ENCODE measurements at regions not wholly inside any gene's neighbourhood (a gene's known extent, or its start where the extent isn't known, plus 50 kb on each side); places are given as distances from the start of the nearest gene placed in this dataset.

DNA sequence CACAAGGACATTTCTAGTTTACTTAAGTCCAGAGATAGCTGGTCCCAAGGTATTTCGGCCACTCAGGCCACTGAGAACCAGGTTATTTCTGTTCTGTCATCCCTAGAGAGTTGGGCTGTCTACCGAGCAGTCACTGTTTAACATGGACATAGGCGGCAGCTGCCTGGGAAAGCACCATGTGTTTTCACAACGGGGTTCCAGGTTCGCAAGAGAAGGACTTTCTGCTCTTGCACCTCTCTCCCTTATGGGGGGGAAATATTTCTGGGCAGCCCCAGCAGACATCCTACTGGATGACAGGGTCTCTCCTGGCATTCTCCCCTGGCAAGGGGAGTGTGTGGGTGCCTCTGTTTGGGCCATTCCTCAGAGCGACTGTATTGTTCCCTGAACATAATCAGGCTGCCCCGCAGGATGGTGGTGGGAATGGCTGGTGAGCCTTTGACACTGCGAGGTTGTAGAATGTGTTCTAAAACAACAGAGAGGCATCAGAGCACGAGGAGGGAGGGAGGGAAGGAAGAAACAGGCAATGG is 64.4 kb upstream of the DUSP22 start:
- H3K79me1 ChIP-seq (ENCODE audit: insufficient read depth, low read depth, low read length, poor library complexity, severe bottlenecking) = no peaks in the 10 kb centered on the region
- no peaks in the 10 kb centered on the region for H4K20me1 ChIP-seq (ENCODE audit: control insufficient read depth, insufficient read depth, insufficient read length)
- H3K14ac ChIP-seq (ENCODE audit: insufficient read depth, low read length) = no peak overlapping the region
- no peak overlapping the region for H2AFZ ChIP-seq (ENCODE audit: low read length)
- Mint-ChIP-seq H3K9me3 (peaks cover 5% of the 10 kb centered on the region in 2 experiments; a peak in 4 of 5 replicates), H3K36me3 (ENCODE audit: insufficient read depth in 1 of 3, low read depth in 3 of 3) (no peaks in the 10 kb centered on the region), H3K4me1 (peaks cover 8 to 10% of the 10 kb centered on the region in 2 experiments), H3K27me3 (ENCODE audit: low read depth) (peaks cover 4% of the 10 kb centered on the region), H3K4me3 (no peak overlapping the region), H3K27ac (no peak overlapping the region)
- no peak overlapping the region for H2BK12ac ChIP-seq (ENCODE audit: insufficient read length, low read depth, low read length)
- H2BK120ac ChIP-seq (ENCODE audit: low read depth, low read length, poor library complexity, severe bottlenecking) = no peak overlapping the region
- H3K4me1 ChIP-seq (ENCODE audit: insufficient read depth, low read length) = no peaks in the 10 kb centered on the region
- H3K18ac ChIP-seq (ENCODE audit: insufficient read length, low read depth, low read length) = no peak overlapping the region
- no peak overlapping the region for H4K8ac ChIP-seq (replicated peaks; ENCODE audit: insufficient read length, low read depth, low read length)
- no peak overlapping the region for H2BK5ac ChIP-seq (ENCODE audit: insufficient read length, low read length)
- H4K91ac ChIP-seq (ENCODE audit: insufficient read length, low read depth, low read length) = no peak overlapping the region
- TF ChIP-seq, protein P1, sequence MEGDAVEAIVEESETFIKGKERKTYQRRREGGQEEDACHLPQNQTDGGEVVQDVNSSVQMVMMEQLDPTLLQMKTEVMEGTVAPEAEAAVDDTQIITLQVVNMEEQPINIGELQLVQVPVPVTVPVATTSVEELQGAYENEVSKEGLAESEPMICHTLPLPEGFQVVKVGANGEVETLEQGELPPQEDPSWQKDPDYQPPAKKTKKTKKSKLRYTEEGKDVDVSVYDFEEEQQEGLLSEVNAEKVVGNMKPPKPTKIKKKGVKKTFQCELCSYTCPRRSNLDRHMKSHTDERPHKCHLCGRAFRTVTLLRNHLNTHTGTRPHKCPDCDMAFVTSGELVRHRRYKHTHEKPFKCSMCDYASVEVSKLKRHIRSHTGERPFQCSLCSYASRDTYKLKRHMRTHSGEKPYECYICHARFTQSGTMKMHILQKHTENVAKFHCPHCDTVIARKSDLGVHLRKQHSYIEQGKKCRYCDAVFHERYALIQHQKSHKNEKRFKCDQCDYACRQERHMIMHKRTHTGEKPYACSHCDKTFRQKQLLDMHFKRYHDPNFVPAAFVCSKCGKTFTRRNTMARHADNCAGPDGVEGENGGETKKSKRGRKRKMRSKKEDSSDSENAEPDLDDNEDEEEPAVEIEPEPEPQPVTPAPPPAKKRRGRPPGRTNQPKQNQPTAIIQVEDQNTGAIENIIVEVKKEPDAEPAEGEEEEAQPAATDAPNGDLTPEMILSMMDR (conservative IDR thresholded peaks at IDR 0.05) = no peak
- H3K56ac ChIP-seq (ENCODE audit: insufficient read length, low read depth, low read length) = no peak overlapping the region
- H3K23me2 ChIP-seq (ENCODE audit: insufficient read length, low read depth, low read length, poor library complexity, severe bottlenecking) = no peaks in the 10 kb centered on the region
- no peak overlapping the region for H2BK15ac ChIP-seq (ENCODE audit: low read depth, low read length)
- no peak overlapping the region for H3K4ac ChIP-seq (ENCODE audit: low read depth, low read length)
- no peak overlapping the region for H2AK5ac ChIP-seq (ENCODE audit: insufficient read length, low read length)
- no CpG with 5 or more reads among the region's 9 CpGs for WGBS (ENCODE audit: extremely low coverage, insufficient read length, low lambda C conversion rate)
- no peak overlapping the region for H3K9ac ChIP-seq (ENCODE audit: extremely low read depth, insufficient read length, low read length)
- no peak overlapping the region for H3K4me2 ChIP-seq (ENCODE audit: insufficient read depth, insufficient read length, low read length)
- no peaks in the 10 kb centered on the region for H3K9me3 ChIP-seq (ENCODE audit: control insufficient read depth, low read depth, low read length)
- DNase-seq = no peak
- H4K5ac ChIP-seq (ENCODE audit: insufficient read length, low read depth, low read length) = no peak overlapping the region
- no peak overlapping the region for H2BK20ac ChIP-seq (ENCODE audit: low read depth, low read length, poor library complexity, severe bottlenecking)
- H3K23ac ChIP-seq (ENCODE audit: insufficient read length, low read depth, low read length) = no peak overlapping the region
- H3K27me3 ChIP-seq (ENCODE audit: insufficient read depth, low read length) = no peaks in the 10 kb centered on the region; the same call in 1 of the 2 replicates
- no peak overlapping the region for H3T11ph ChIP-seq (ENCODE audit: low read length)
- no peak overlapping the region for H3K27ac ChIP-seq (ENCODE audit: insufficient read length, low read depth, low read length)
- H3K79me2 ChIP-seq (ENCODE audit: insufficient read depth, low read length) = no peaks in the 10 kb centered on the region
